Muscle of leg (tissue), 3 donors: ENCODE measurements at regions not wholly inside any gene's neighbourhood (a gene's known extent, or its start where the extent isn't known, plus 50 kb on each side); places are given as distances from the start of the nearest gene placed in this dataset.
A peak's percentile ranks its signal among the peaks of the same experiment; 100 is the strongest.

Experiments used
- DNase-seq: peaks from one replicate; pipeline ENCODE4 v3.0.0; 2013
- H3K27ac ChIP-seq: one replicate; pipeline ENCODE4 v1.5.1; 2013; ENCODE audit warnings: mild to moderate bottlenecking, low read length, control low read depth
- H3K27me3 ChIP-seq: one replicate; pipeline ENCODE4 v1.6.1; 2013; ENCODE audit warnings: low read length; ENCODE audit not compliant: control insufficient read depth, insufficient read depth
- H3K36me3 ChIP-seq: one replicate; pipeline ENCODE4 v1.6.1; 2013; ENCODE audit warnings: low read length; ENCODE audit not compliant: control insufficient read depth, insufficient read depth
- H3K4me1 ChIP-seq: one replicate; pipeline ENCODE4 v1.6.1; 2013; ENCODE audit warnings: low read length; ENCODE audit not compliant: control insufficient read depth, insufficient read depth
- H3K4me3 ChIP-seq: one replicate; pipeline ENCODE4 v1.5.1; 2013; ENCODE audit warnings: low read length, control low read depth
- H3K9me3 ChIP-seq: replicated peaks from 2 replicates; pipeline ENCODE4 v1.6.1; 2013; ENCODE audit warnings: low read depth, low read length; ENCODE audit not compliant: control insufficient read depth
- WGBS: methylation state at CpG from one replicate; pipeline ENCODE4 v1.1.5; 2013; ENCODE audit warnings: missing lambda C conversion rate; ENCODE audit not compliant: insufficient coverage; 5-methylcytosine and 5-hydroxymethylcytosine counted together

GRCh38 chr7:138407792-138408191 is 52.3 kb upstream of the TRIM24 start:
- DNase-seq = peak; percentile 49
- Histone ChIP-seq H3K36me3 (no peaks in the 10 kb centered on the region), H3K4me3 (no peak overlapping the region), H3K27me3 (no peaks in the 10 kb centered on the region), H3K9me3 (no peaks in the 10 kb centered on the region), H3K27ac (no peak overlapping the region), H3K4me1 (no peaks in the 10 kb centered on the region)
- WGBS = 25% methylated on average over 2 of the region's 4 CpGs
